Motor neuron (in vitro differentiated cells): ENCODE measurements at regions not wholly inside any gene's neighbourhood (a gene's known extent, or its start where the extent isn't known, plus 50 kb on each side); places are given as distances from the start of the nearest gene placed in this dataset.
"Not testable (repeated sequence)": the region's sequence is repeated elsewhere in the genome, so short reads cannot be mapped to it uniquely, and the experiment has no call there.

Experiments
- ATAC-seq, 8 experiments: fragments of 200-7000 bp; cut with Tn5 transposase; replicated peaks in 6 of 8; 2 replicates each; pipeline ENCODE4 v1.8.0; 2021; ENCODE audit warnings: mild to moderate bottlenecking in 8 of 8, moderate library complexity in 8 of 8
- H3K27ac ChIP-seq, 2 donors: fragments of 250-450 bp; sonication (Bioruptor Pico); 2 replicates each; pipeline ENCODE4 v1.9.0; 2021; ENCODE audit warnings: antibody characterized with exemption in 2 of 2, mild to moderate bottlenecking in 2 of 2, moderate library complexity in 1 of 2
- H3K4me1 ChIP-seq, 2 donors: fragments of 250-450 bp; sonication (Bioruptor Pico); replicated peaks in 1 of 2; 2 replicates each; pipeline ENCODE4 v1.6.1; 2021; ENCODE audit warnings: antibody characterized with exemption in 2 of 2, mild to moderate bottlenecking in 2 of 2, moderate library complexity in 1 of 2
- H3K4me3 ChIP-seq, 5 donors: fragments of 250-450 bp; sonication (Bioruptor Pico); 2 replicates each; pipeline ENCODE4 v1.9.0; 2021; ENCODE audit warnings: antibody characterized with exemption in 5 of 5, mild to moderate bottlenecking in 5 of 5, moderate library complexity in 4 of 5
- WGBS, 10 experiments: fragments of 450-650 bp; shearing (Covaris generic); methylation state at CpG; one replicate each; pipeline ENCODE4 v1.0.0; 2022; 5-methylcytosine and 5-hydroxymethylcytosine counted together
- in situ Hi-C, 9 experiments: fragments of 400-800 bp; cut with MboI; loops; one replicate each; pipeline ENCODE4 v1.15.0; 2021; ENCODE audit warnings: low sequenced_read_pairs in 9 of 9, low pct_unique_long_range_greater_than_20kb in 2 of 9; ENCODE audit not compliant: unreplicated experiment in 9 of 9

- Histone ChIP-seq H3K4me1 (peaks cover 0 to 18% of the 10 kb centered on the region in 2 donors), H3K4me3 (no peak overlapping the region), H3K27ac (no peak overlapping the region)
- 9 to 43% (median 28%) methylated on average over 1 to 3 of the region's 3 CpGs for WGBS, 10 experiments
- in situ Hi-C loops, result no loop called here
- ATAC-seq, result no peak
Measured at GRCh38 chr3:168693870-168694269, 598.1 kb upstream of the GOLIM4 start.

DNA sequence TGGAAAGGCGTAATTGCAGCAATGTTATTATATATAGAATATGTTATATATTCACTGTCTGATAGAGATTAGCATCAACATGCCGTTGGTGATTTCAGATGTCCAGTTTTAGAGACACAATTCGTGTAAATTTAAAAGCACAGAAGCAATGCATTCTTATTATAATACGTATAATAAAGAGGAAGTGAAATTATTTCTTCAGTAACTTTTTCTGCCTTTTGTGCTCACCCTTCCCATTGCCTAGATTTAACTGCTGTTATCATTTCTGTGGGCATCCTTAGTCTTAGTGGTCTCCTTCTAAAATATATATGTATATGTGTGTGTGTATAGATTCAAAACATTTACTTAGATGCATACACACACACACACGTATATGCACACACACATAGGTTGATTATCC is 592.5 kb upstream of the GOLIM4 start:
- Histone ChIP-seq H3K4me1 (no peaks in the 10 kb centered on the region), H3K27ac (no peak overlapping the region), H3K4me3 (no peak overlapping the region)
- no peak for ATAC-seq
- in situ Hi-C loops, result no loop called here
- 20 to 100% (median 71%) methylated on average over 2 to 5 of the region's 5 CpGs for WGBS, 10 experiments

DNA sequence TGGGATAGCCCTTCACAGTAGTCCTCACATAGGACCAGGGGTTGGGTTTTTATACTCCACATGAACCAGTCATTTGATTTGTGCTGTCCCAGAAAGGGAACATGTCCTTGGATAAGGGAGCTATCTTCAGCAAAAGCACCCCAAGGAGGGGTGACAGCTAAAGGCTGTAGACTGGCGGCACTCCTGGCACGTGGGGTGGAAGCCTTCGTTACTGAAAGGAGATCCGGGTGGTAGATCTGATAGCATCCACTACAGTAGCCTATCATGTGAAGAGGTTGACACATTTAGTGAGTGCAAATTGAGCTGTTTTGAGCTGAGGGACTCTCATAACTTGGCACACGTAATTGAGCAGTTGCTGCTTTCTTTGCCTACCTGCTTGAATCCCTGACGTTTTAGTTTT is 588.8 kb upstream of the GOLIM4 start:
- no peaks in the 10 kb centered on the region for H3K4me1 ChIP-seq
- H3K4me3 ChIP-seq, result no peak overlapping the region
- ATAC-seq, result no peak
- 8 to 100% (median 92%) methylated on average over 1 to 6 of the region's 6 CpGs; no CpG with 5 or more reads in 1 of the 10 experiments for WGBS, 10 experiments
- no peak overlapping the region for H3K27ac ChIP-seq
- in situ Hi-C loops, result no loop called here

- in situ Hi-C loops, result no loop called here
Measured at GRCh38 chr3:168678730-168679129, 583.0 kb upstream of the GOLIM4 start.

GRCh38 chr3:168671091-168671490 is 575.4 kb upstream of the GOLIM4 start:
- H3K4me1 ChIP-seq, result no peaks in the 10 kb centered on the region
- in situ Hi-C loops, result no loop called here
- no peak overlapping the region for H3K4me3 ChIP-seq
- ATAC-seq, result peak in 1 of 8 experiments; percentile 22
- 40 to 95% (median 61%) methylated on average over 1 to 5 of the region's 5 CpGs; no CpG with 5 or more reads in 3 of the 10 experiments for WGBS, 10 experiments
- no peak overlapping the region for H3K27ac ChIP-seq

More at GRCh38 chr3:168678730-168679129, 583.0 kb upstream of the GOLIM4 start:
- Histone ChIP-seq H3K4me3 (no peak overlapping the region), H3K4me1 (no peaks in the 10 kb centered on the region), H3K27ac (no peak overlapping the region)
- peak in 1 of 8 experiments; percentile 17 for ATAC-seq
- 0 to 100% (median 90%) methylated on average over 1 of the region's 1 CpG; no CpG with 5 or more reads in 4 of the 10 experiments for WGBS, 10 experiments

DNA sequence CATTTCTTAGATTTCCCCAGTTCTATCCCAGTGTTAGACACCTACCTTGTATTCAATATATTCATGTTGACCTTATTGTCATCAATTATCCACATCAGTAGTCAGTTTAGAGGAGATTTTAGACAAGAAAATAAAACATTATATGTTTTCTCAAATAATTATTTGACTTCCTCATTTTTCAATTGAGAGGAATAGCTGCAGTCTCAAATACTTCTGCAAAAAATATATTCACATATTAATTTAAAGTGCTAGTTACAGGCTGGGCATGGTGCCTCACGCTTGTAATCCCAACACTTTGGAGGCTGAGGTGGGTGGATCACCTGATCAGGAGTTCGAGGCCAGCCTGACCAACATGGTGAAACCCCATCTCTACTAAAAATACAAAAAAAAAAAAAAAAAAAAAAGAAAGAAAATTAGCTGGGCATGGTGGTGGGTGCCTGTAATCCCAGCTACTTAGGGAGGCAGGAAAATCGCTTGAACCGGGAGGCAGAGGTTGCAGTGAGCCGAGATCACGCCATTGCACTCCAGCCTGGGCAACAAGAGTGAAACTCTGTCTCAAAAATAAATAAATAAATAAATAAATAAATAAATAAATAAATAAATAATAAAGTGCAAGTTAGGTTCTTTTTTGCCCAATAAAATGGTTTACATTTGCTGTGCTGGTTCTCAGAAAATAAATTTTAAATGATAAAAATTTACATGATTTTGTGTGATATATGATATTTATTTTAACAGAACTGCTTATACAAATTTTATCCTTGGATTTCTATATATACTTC is 565.3 kb upstream of the GOLIM4 start:
- WGBS, 10 experiments, result 5 to 100% (median 94%) methylated on average over 2 to 6 of the region's 6 CpGs

GRCh38 chr3:168659015-168659414 is 563.3 kb upstream of the GOLIM4 start:
- in situ Hi-C loops, result no loop called here
- no peak for ATAC-seq
- H3K4me1 ChIP-seq, result no peaks in the 10 kb centered on the region
- no peak overlapping the region for H3K27ac ChIP-seq
- H3K4me3 ChIP-seq, result no peak overlapping the region

More for the DNA sequence above, 565.3 kb upstream of the GOLIM4 start:
- ATAC-seq, H3K27ac ChIP-seq, H3K4me1 ChIP-seq, in situ Hi-C loops, H3K4me3 ChIP-seq: not testable (repeated sequence)

DNA sequence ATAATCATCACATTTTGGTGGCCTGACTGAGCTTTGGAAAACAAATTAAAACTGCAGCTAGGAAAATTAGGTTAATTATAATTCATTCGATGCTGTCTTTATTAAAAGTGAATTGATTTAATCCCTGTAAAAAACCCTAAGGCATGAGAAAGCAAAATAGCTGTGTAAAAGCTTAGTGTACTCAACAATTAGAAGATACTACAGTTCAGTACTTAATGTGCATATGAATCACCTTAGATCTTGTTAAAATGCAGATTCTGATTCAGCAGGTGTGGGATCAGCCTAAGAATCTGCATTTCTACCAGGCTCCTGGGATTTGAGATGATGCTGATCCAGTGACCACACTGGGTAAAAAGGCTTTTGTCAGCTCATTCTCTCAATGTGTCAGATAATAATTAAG is 559.9 kb upstream of the GOLIM4 start:
- in situ Hi-C loops, result no loop called here
- Histone ChIP-seq H3K27ac (no peak overlapping the region), H3K4me3 (no peak overlapping the region), H3K4me1 (no peaks in the 10 kb centered on the region)
- WGBS, 10 experiments, result 0 to 100% (median 83%) methylated on average over 1 of the region's 1 CpG; no CpG with 5 or more reads in 1 of the 10 experiments
- no peak for ATAC-seq

- WGBS, 10 experiments, result 0 to 100% (median 62%) methylated on average over 1 to 2 of the region's 2 CpGs; no CpG with 5 or more reads in 2 of the 10 experiments
- in situ Hi-C loops, result no loop called here
- Histone ChIP-seq H3K27ac (no peak overlapping the region), H3K4me1 (no peaks in the 10 kb centered on the region), H3K4me3 (no peak overlapping the region)
- no peak for ATAC-seq
Measured at GRCh38 chr3:168654700-168655099, 559.0 kb upstream of the GOLIM4 start.

- Histone ChIP-seq H3K27ac (no peak overlapping the region), H3K4me3 (no peak overlapping the region), H3K4me1 (no peaks in the 10 kb centered on the region)
- ATAC-seq, result no peak
- in situ Hi-C loops, result no loop called here
- 0 to 78% (median 57%) methylated on average over 1 of the region's 1 CpG; no CpG with 5 or more reads in 1 of the 10 experiments for WGBS, 10 experiments
Measured at GRCh38 chr3:168653255-168653654, 557.5 kb upstream of the GOLIM4 start.

- no peak overlapping the region for H3K27ac ChIP-seq
- H3K4me3 ChIP-seq, result no peak overlapping the region
- in situ Hi-C loops, result no loop called here
- no peak for ATAC-seq
- WGBS, 10 experiments, result 38 to 100% (median 84%) methylated on average over 1 to 3 of the region's 3 CpGs
- H3K4me1 ChIP-seq, result no peaks in the 10 kb centered on the region
Measured at GRCh38 chr3:168648321-168648720, 552.6 kb upstream of the GOLIM4 start.

- in situ Hi-C loops, result no loop called here
- Histone ChIP-seq H3K4me3 (no peak overlapping the region), H3K27ac (no peak overlapping the region), H3K4me1 (no peaks in the 10 kb centered on the region)
- peak in 5 of 8 experiments; percentile 31 to 57 (median 46) for ATAC-seq
Measured at GRCh38 chr3:168647582-168647981, 551.9 kb upstream of the GOLIM4 start.

- no peak overlapping the region for H3K27ac ChIP-seq
- 5 to 100% (median 63%) methylated on average over 1 to 2 of the region's 2 CpGs for WGBS, 10 experiments
- ATAC-seq, result no peak
- H3K4me3 ChIP-seq, result no peak overlapping the region
- H3K4me1 ChIP-seq, result no peaks in the 10 kb centered on the region
- in situ Hi-C loops, result no loop called here
Measured at GRCh38 chr3:168645180-168645579, 549.5 kb upstream of the GOLIM4 start.

- Histone ChIP-seq H3K4me1 (peaks cover 0 to 32% of the 10 kb centered on the region in 2 donors), H3K27ac (no peak overlapping the region), H3K4me3 (no peak overlapping the region)
- in situ Hi-C loops, result no loop called here
- no peak for ATAC-seq
Measured at GRCh38 chr3:168628549-168628948, 532.8 kb upstream of the GOLIM4 start.
